GM23248 (cell line): ENCODE measurements at regions not wholly inside any gene's neighbourhood (a gene's known extent, or its start where the extent isn't known, plus 50 kb on each side); places are given as distances from the start of the nearest gene placed in this dataset.
A peak's percentile ranks its signal among the peaks of the same experiment; 100 is the strongest.
"Not testable (repeated sequence)": the region's sequence is repeated elsewhere in the genome, so short reads cannot be mapped to it uniquely, and the experiment has no call there.

Source experiments
- DNase-seq: peaks from one replicate; pipeline ENCODE4 v3.0.0-alpha.2; 2015
- H2AFZ ChIP-seq: fragments of 200-600 bp; sonication (generic); 2 replicates; pipeline ENCODE4 v1.6.1; 2016; ENCODE audit warnings: antibody characterized with exemption
- H3F3A ChIP-seq: fragments of 200-600 bp; sonication (generic); 2 replicates; pipeline ENCODE4 v1.6.1; 2016; ENCODE audit warnings: mild to moderate bottlenecking, antibody characterized with exemption, mixed run types; ENCODE audit not compliant: insufficient read depth
- H3K27ac ChIP-seq: fragments of 200-600 bp; sonication (generic); 2 replicates; pipeline ENCODE4 v1.5.1; 2016; ENCODE audit warnings: mild to moderate bottlenecking
- H3K27me3 ChIP-seq: fragments of 200-600 bp; sonication (generic); replicated peaks from 2 replicates; pipeline ENCODE4 v1.6.1; 2016; ENCODE audit warnings: mild to moderate bottlenecking; ENCODE audit not compliant: insufficient read depth
- H3K36me3 ChIP-seq: fragments of 200-600 bp; sonication (generic); 2 replicates; pipeline ENCODE4 v1.6.1; 2016; ENCODE audit warnings: low read depth, mild to moderate bottlenecking
- H3K4me1 ChIP-seq: fragments of 200-600 bp; sonication (generic); 2 replicates; pipeline ENCODE4 v1.6.1; 2016; ENCODE audit warnings: mild to moderate bottlenecking; ENCODE audit not compliant: insufficient read depth
- H3K4me2 ChIP-seq: fragments of 200-600 bp; sonication (generic); one replicate; pipeline ENCODE4 v1.6.1; 2016; ENCODE audit warnings: mild to moderate bottlenecking; ENCODE audit not compliant: unreplicated experiment
- H3K4me3 ChIP-seq: fragments of 200-600 bp; sonication (generic); 2 replicates; pipeline ENCODE4 v1.5.1; 2016; ENCODE audit warnings: mild to moderate bottlenecking
- H3K79me2 ChIP-seq: fragments of 200-600 bp; sonication (generic); 2 replicates; pipeline ENCODE4 v1.6.1; 2016; ENCODE audit warnings: mild to moderate bottlenecking; ENCODE audit not compliant: insufficient read depth
- H3K9ac ChIP-seq: fragments of 200-600 bp; sonication (generic); 2 replicates; pipeline ENCODE4 v1.6.1; 2016; ENCODE audit warnings: mild to moderate bottlenecking
- H3K9me2 ChIP-seq: fragments of 200-600 bp; sonication (generic); 2 replicates; pipeline ENCODE4 v1.6.1; 2016; ENCODE audit warnings: mixed run types, mild to moderate bottlenecking, moderate library complexity; ENCODE audit not compliant: insufficient read depth
- H3K9me3 ChIP-seq: fragments of 200-600 bp; sonication (generic); one replicate; pipeline ENCODE4 v1.6.1; 2017; ENCODE audit warnings: low read depth
- H4K20me1 ChIP-seq: fragments of 200-600 bp; sonication (generic); 2 replicates; pipeline ENCODE4 v1.6.0; 2016; ENCODE audit not compliant: insufficient read depth
- EZH2 ChIP-seq: fragments of 200-600 bp; sonication (generic); IDR thresholded peaks from 2 replicates; pipeline ENCODE4 v1.6.1; 2018; ENCODE audit warnings: antibody characterized with exemption, mild to moderate bottlenecking; ENCODE audit not compliant: insufficient read depth, poor library complexity, severe bottlenecking
- EZH2phosphoT487 ChIP-seq: fragments of 200-600 bp; sonication (generic); IDR thresholded peaks from 2 replicates; pipeline ENCODE4 v1.6.1; 2018; ENCODE audit warnings: antibody characterized with exemption, moderate library complexity, mild to moderate bottlenecking, low read depth; ENCODE audit not compliant: insufficient read depth
- WGBS, 2 experiments: methylation state at CpG; one replicate each; pipeline ENCODE4 v1.1.6; 2015 to 2017; ENCODE audit warnings: low lambda C conversion rate in 2 of 2, low coverage in 1 of 2; ENCODE audit errors: missing lambda C conversion rate in 2 of 2; 5-methylcytosine and 5-hydroxymethylcytosine counted together
- in situ Hi-C: fragments of 300-500 bp; cut with MboI; formaldehyde crosslinking; loops from 2 replicates; pipeline ENCODE4 v1.15.0; 2020

GRCh38 chr1:5770981-5771765, 221.1 kb downstream of the NPHP4 start:
- Histone ChIP-seq H3F3A (no peaks in the 10 kb centered on the region), H3K9me3 (no peaks in the 10 kb centered on the region), H4K20me1 (no peaks in the 10 kb centered on the region), H3K9ac (no peak overlapping the region), H3K4me2 (no peak overlapping the region), H3K79me2 (no peaks in the 10 kb centered on the region), H3K27me3 (no peaks in the 10 kb centered on the region), H3K27ac (no peak overlapping the region), H3K9me2 (no peaks in the 10 kb centered on the region), H2AFZ (no peak overlapping the region), H3K4me3 (no peak overlapping the region), H3K4me1 (no peaks in the 10 kb centered on the region), H3K36me3 (no peaks in the 10 kb centered on the region)
- in situ Hi-C loops, result no loop called here
- TF ChIP-seq EZH2 (no peak), EZH2phosphoT487 (no peak)
- 4 to 5% methylated on average over 23 of the region's 23 CpGs for WGBS, 2 experiments
- peak; percentile 6 for DNase-seq

- Histone ChIP-seq H3K27ac (no peak overlapping the region), H3K27me3 (no peaks in the 10 kb centered on the region), H2AFZ (no peak overlapping the region), H3K9ac (no peak overlapping the region), H3K36me3 (no peaks in the 10 kb centered on the region), H3K9me2 (no peaks in the 10 kb centered on the region), H4K20me1 (no peaks in the 10 kb centered on the region), H3K4me2 (no peak overlapping the region), H3K4me3 (no peak overlapping the region), H3F3A (no peaks in the 10 kb centered on the region), H3K79me2 (no peaks in the 10 kb centered on the region), H3K4me1 (no peaks in the 10 kb centered on the region), H3K9me3 (no peaks in the 10 kb centered on the region)
- TF ChIP-seq EZH2phosphoT487, result no peak
- TF ChIP-seq EZH2, result no peak
- in situ Hi-C loops, result no loop called here
- DNase-seq, result no peak
- 23 to 39% methylated on average over 5 of the region's 5 CpGs for WGBS, 2 experiments
Measured at GRCh38 chr1:5769760-5770159, 222.5 kb downstream of the NPHP4 start.

- no peak overlapping the region for H3K4me2 ChIP-seq
- H3F3A ChIP-seq, result no peaks in the 10 kb centered on the region
- no peak overlapping the region for H3K27ac ChIP-seq
- no peak for DNase-seq
- H3K27me3 ChIP-seq, result no peaks in the 10 kb centered on the region
- in situ Hi-C loops, result no loop called here
- H3K9ac ChIP-seq, result no peak overlapping the region
- no peaks in the 10 kb centered on the region for H3K9me3 ChIP-seq
- 37 to 42% methylated on average over 7 of the region's 7 CpGs for WGBS, 2 experiments
- no peak overlapping the region for H2AFZ ChIP-seq
- TF ChIP-seq EZH2phosphoT487 (no peak), EZH2 (no peak)
- no peaks in the 10 kb centered on the region for H3K36me3 ChIP-seq
- H3K4me1 ChIP-seq, result no peaks in the 10 kb centered on the region
- no peaks in the 10 kb centered on the region for H3K79me2 ChIP-seq
- no peak overlapping the region for H3K4me3 ChIP-seq
- H3K9me2 ChIP-seq, result no peaks in the 10 kb centered on the region
- H4K20me1 ChIP-seq, result no peaks in the 10 kb centered on the region
Measured at GRCh38 chr1:5769146-5769545, 223.1 kb downstream of the NPHP4 start.

GRCh38 chr1:5768014-5768413, 224.2 kb downstream of the NPHP4 start:
- TF ChIP-seq EZH2phosphoT487 (no peak), EZH2 (no peak)
- H3K79me2 ChIP-seq, result no peaks in the 10 kb centered on the region
- WGBS, 2 experiments, result 27 to 33% methylated on average over 10 of the region's 10 CpGs
- H3K27me3 ChIP-seq, result no peaks in the 10 kb centered on the region
- H3K27ac ChIP-seq, result no peak overlapping the region
- no peaks in the 10 kb centered on the region for H3K9me3 ChIP-seq
- no peaks in the 10 kb centered on the region for H3K9me2 ChIP-seq
- no peaks in the 10 kb centered on the region for H3K4me1 ChIP-seq
- H2AFZ ChIP-seq, result no peak overlapping the region
- DNase-seq, result no peak
- H3K36me3 ChIP-seq, result no peaks in the 10 kb centered on the region
- H3K4me2 ChIP-seq, result no peak overlapping the region
- H3K9ac ChIP-seq, result no peak overlapping the region
- H3F3A ChIP-seq, result no peaks in the 10 kb centered on the region
- H4K20me1 ChIP-seq, result no peaks in the 10 kb centered on the region
- in situ Hi-C loops, result no loop called here
- H3K4me3 ChIP-seq, result no peak overlapping the region

GRCh38 chr1:5766996-5767395, 225.2 kb downstream of the NPHP4 start:
- H3F3A ChIP-seq, in situ Hi-C loops, H4K20me1 ChIP-seq, DNase-seq, H3K36me3 ChIP-seq, H3K4me2 ChIP-seq, H2AFZ ChIP-seq, H3K9me3 ChIP-seq, H3K79me2 ChIP-seq, H3K4me1 ChIP-seq, H3K9ac ChIP-seq, H3K9me2 ChIP-seq, H3K27me3 ChIP-seq, H3K27ac ChIP-seq, H3K4me3 ChIP-seq: not testable (repeated sequence)
- whole genome bisulfite sequencing, 2 experiments, result 6 to 8% methylated on average over 12 of the region's 12 CpGs
